K562 (cell line): ENCODE measurements at regions not wholly inside any gene's neighbourhood (a gene's known extent, or its start where the extent isn't known, plus 50 kb on each side); places are given as distances from the start of the nearest gene placed in this dataset.

Source experiments
- BHLHE40 ChIP-seq: IDR thresholded peaks from 2 replicates; pipeline ENCODE4 v1.6.1; 2011; ENCODE audit warnings: low read length, improper control_type of control experiment
- BRF1 ChIP-seq: IDR thresholded peaks from 3 replicates; pipeline ENCODE4 v1.6.1; 2011; ENCODE audit warnings: borderline replicate concordance, mild to moderate bottlenecking; ENCODE audit not compliant: insufficient read length; ENCODE audit errors: extremely low read depth
- CEBPZ ChIP-seq: fragments of 150-350 bp; IDR thresholded peaks from 2 replicates; pipeline ENCODE4 v1.6.1; 2014; ENCODE audit warnings: low read depth, mild to moderate bottlenecking, low read length, borderline replicate concordance
- EHMT2 ChIP-seq: fragments of 450-650 bp; IDR thresholded peaks from 2 replicates; pipeline ENCODE4 v1.6.1; 2018; ENCODE audit warnings: antibody characterized with exemption
- HCFC1 ChIP-seq: IDR thresholded peaks from 2 replicates; pipeline ENCODE4 v1.6.1; 2012; ENCODE audit warnings: low read depth, low read length, improper control_type of control experiment
- POLR2A ChIP-seq: fragments of 450-650 bp; conservative IDR thresholded peaks from 2 replicates; pipeline ENCODE4 v1.6.1; 2016
- ZNF561 ChIP-seq: fragments of 450-650 bp; formaldehyde crosslinking; conservative IDR thresholded peaks from 2 replicates; pipeline ENCODE4 v1.4.0; 2020; ENCODE audit warnings: mild to moderate bottlenecking, moderate library complexity

- no peak for TF ChIP-seq CEBPZ
- no peak for TF ChIP-seq HCFC1
- TF ChIP-seq POLR2A: no peak
- TF ChIP-seq BHLHE40: no peak
- TF ChIP-seq ZNF561 (CRISPR knock-in tag): no peak
- no peak for TF ChIP-seq EHMT2
- no peak for TF ChIP-seq BRF1
These were observed 589.5 kb downstream of the CENPC start for GRCh38 chr4:66955784-66956183.
